PC-3 (cell line): ENCODE measurements at regions not wholly inside any gene's neighbourhood (a gene's known extent, or its start where the extent isn't known, plus 50 kb on each side); places are given as distances from the start of the nearest gene placed in this dataset.

Source experiments
- CTCF ChIP-seq: fragments of 300-600 bp; sonication (generic); conservative IDR thresholded peaks from 2 replicates; pipeline ENCODE4 v1.5.1; 2017; ENCODE audit warnings: antibody characterized with exemption, low read depth, mild to moderate bottlenecking, low read length
- EZH2 ChIP-seq: fragments of 300-600 bp; sonication (generic); IDR thresholded peaks from one replicate; pipeline ENCODE4 v1.6.1; 2017; ENCODE audit warnings: antibody characterized with exemption, mild to moderate bottlenecking, low read length; ENCODE audit not compliant: unreplicated experiment
- EZH2phosphoT487 ChIP-seq: fragments of 300-600 bp; sonication (generic); IDR thresholded peaks from 2 replicates; pipeline ENCODE4 v1.6.1; 2018; ENCODE audit warnings: mild to moderate bottlenecking, antibody characterized with exemption, low read length, borderline replicate concordance

DNA sequence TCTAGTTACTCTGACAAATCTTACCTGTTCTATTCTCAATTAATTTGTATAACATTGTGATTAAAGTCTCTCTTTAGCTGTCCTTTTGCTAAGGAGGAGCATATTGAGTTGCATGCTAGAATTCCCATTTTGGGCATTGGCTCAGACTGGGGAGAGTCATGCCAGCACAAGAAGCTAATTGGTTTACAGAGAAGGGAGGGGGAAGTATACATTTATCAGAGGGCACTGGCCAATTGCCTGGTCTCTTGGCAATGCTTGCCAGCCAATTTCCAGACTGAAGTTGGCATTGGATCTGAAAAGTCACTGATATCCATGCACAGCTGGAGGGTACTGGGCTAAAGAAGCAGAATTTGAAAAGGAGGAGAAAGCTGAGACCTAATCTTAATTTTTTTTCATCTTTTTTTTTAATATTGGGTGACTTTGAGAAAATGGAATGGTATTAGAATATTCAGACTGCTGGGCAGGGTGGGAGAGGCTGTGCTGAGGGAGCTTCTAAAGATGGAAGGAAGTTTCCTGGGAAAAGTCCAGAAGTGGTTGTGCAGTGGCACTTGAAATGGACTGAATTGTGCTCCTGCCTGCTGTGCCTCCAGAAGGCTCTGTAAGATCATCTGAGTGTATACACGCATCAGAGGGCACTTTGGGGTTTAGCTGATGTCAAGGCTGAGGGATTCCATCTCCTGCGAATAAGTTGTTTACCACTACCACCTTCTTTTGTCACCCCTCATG lies 365.2 kb upstream of the DPH6 start:
- no peak for TF ChIP-seq CTCF
- no peak for TF ChIP-seq EZH2phosphoT487
- TF ChIP-seq EZH2, result no peak
